ENCODE measurements at regions not wholly inside any gene's neighbourhood (a gene's known extent, or its start where the extent isn't known, plus 50 kb on each side); places are given as distances from the start of the nearest gene placed in this dataset.
"Not testable (repeated sequence)": the region's sequence is repeated elsewhere in the genome, so short reads cannot be mapped to it uniquely, and the experiment has no call there.

DNA sequence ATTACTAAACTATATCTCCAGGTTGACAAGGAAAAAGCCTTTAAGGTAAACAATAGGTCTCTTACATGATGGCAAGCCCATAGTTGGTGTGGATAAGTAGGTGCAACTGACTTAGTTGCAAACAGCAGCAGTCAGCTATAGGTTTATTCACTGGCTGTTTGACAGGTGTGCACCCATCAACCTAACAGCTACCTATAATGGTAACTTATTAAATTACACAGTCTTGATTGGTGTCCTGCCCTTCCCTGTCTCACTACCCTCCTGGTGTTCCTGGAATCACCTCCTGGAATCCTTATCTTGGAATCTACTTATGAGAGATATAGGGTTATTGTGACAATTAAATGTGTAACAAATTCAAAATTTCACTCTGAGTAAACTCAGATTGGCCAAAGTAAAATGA lies 467.8 kb upstream of the UBE2E2 start:
- DNase-seq (ENCODE audit: low spot score): no peak

DNA sequence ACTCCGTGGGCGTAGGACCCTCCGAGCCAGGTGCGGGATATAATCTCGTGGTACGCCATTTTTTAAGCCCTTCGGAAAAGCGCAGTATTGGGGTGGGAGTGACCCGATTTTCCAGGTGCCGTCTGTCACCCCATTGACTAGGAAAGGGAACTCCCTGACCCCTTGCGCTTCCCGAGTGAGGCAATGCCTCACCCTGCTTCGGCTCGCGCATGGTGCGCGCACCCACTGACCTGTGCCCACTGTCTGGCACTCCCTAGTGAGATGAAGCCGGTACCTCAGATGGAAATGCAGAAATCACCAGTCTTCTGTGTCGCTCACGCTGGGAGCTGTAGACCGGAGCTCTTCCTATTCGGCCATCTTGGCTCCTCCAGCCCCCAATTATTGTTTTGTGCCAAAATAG lies 459.7 kb upstream of the UBE2E2 start:
- not testable (repeated sequence) for DNase-seq (ENCODE audit: low spot score); H3K27ac ChIP-seq; H3K4me3 ChIP-seq

More for the DNA sequence above, 467.8 kb upstream of the UBE2E2 start:
- TF ChIP-seq, protein P1, sequence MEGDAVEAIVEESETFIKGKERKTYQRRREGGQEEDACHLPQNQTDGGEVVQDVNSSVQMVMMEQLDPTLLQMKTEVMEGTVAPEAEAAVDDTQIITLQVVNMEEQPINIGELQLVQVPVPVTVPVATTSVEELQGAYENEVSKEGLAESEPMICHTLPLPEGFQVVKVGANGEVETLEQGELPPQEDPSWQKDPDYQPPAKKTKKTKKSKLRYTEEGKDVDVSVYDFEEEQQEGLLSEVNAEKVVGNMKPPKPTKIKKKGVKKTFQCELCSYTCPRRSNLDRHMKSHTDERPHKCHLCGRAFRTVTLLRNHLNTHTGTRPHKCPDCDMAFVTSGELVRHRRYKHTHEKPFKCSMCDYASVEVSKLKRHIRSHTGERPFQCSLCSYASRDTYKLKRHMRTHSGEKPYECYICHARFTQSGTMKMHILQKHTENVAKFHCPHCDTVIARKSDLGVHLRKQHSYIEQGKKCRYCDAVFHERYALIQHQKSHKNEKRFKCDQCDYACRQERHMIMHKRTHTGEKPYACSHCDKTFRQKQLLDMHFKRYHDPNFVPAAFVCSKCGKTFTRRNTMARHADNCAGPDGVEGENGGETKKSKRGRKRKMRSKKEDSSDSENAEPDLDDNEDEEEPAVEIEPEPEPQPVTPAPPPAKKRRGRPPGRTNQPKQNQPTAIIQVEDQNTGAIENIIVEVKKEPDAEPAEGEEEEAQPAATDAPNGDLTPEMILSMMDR (IDR thresholded peaks at IDR 0.05): no peak
- H3K27ac ChIP-seq: no peak overlapping the region
- H3K4me3 ChIP-seq: no peak overlapping the region

DNA sequence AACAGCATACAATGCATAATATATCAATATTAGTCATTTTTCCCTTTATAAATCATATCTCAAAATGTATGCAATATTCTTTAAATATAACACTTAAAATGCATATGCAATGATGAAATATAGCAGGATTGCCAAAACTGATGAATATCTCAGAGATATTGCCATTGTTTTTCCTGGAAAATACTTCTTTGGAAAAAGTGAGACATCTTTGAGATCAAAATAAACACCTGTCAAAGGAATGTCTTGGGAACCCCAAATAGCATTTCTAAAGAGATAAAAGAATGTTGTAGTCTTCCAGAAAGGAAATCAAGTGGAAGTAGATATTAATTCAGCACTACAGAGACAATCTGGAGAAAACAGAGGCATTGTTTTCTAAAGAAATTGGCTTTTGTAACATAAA lies 457.8 kb upstream of the UBE2E2 start:
- Histone ChIP-seq H3K27ac (no peak overlapping the region), H3K4me3 (no peak overlapping the region)
- DNase-seq (ENCODE audit: low spot score): no peak
- TF ChIP-seq, protein P1 (IDR thresholded peaks at IDR 0.05): no peak

DNA sequence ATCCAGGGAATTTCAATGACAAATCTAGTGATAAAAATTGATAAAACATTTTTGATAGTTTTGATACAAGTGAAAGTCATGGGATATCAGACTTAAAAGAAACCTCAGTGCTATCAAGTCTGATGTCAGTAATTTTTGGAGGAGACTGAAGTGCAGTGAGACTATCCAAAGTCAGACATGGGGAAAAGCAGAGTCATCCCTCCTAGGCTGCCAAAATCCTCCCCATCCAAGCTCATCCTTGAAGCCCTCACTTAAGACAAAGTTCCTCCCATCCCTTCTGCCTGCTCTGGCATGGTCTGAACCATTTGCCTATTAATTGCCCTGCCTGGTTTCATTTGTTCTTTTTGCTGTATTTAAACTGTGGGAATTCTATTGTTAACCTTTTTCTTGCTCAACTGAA lies 456.9 kb upstream of the UBE2E2 start:
- Histone ChIP-seq H3K4me3 (no peak overlapping the region), H3K27ac (no peak overlapping the region)
- no peak for DNase-seq (ENCODE audit: low spot score)
- TF ChIP-seq, protein P1 (IDR thresholded peaks at IDR 0.05): no peak

DNA sequence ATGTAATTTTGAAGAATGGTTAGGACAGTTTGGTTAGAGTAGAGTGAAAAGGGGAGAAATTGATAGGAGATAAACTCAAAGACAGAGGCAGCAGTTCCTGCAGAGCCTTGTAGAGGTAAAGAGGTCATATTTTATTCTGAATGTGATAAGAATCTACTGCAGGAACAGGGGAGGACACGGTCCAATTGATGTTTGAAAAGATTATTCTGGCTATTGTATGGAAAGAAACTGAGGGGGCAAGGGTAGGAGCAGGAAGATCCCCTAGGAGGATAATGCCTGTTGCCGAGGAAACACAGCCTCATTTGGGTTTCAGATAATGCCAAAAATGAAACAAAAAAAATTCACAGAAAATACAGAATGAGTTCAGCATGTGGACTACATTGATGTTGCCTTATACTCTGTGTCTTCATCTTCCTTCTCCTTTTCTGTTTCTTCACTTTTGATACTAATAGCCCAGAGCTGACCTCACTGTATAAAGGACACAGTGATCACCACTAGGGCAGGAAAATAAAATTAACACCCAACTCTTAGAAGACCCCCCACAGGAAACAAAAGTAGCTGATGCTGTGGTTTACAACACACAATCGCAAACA lies 454.6 kb upstream of the UBE2E2 start:
- H3K27ac ChIP-seq: no peak overlapping the region
- no peak for DNase-seq (ENCODE audit: low spot score)
- no peak overlapping the region for H3K4me3 ChIP-seq
- TF ChIP-seq, protein P1 (IDR thresholded peaks at IDR 0.05): no peak

DNA sequence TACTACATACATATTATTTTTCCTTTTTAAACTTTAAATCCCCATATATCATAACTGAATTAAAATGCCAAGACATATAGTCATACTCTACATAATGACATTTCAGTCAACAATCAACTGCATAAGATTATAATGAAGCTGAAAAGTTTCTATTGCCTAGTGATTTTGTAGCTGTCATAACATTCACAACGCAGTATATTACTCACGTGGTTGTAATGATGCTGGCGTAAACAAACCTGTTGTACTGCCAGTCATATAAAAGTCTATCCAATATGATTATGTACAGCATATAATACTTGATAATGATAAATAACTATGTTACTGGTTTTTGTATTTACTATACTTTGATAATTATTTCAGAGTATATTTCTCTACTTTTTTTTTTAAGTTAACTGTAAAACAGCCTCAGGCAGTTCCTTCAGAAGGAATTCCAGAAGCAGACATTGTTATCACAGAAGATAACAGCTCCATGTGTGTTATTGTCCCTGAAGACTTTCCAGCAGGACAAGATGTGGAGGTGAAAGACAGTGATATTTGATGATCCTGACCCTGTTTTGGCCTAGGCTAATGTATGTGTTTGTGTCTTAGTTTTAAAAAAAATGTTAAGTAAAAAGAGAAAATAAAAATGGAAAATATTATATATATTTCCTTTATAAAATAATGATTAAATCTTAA lies 443.4 kb upstream of the UBE2E2 start:
- no peak for DNase-seq (ENCODE audit: low spot score)
- TF ChIP-seq, protein P1 (IDR thresholded peaks at IDR 0.05): no peak
- Histone ChIP-seq H3K4me3 (no peak overlapping the region), H3K27ac (no peak overlapping the region)

DNA sequence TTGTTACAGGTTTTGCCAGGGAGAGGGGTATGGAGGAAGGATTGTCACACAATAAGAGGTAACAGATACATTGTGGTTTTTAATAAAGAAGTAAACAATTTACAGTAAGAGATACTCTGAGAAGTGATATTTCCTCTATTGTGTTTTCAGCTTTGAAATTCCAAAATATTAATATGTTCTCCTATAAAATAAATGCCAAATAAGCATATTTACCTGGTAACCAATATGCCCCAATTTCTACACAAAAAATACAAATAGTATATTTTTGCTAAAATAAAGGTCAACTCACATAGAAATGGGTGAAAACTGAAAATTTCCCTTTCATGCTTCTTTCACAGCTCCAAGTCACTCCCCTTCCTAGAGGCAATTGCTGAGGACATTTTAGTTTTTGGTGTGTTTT lies 437.4 kb upstream of the UBE2E2 start:
- no peak for DNase-seq (ENCODE audit: low spot score)
- TF ChIP-seq, protein P1 (IDR thresholded peaks at IDR 0.05): no peak
- no peak overlapping the region for H3K4me3 ChIP-seq
- H3K27ac ChIP-seq: no peak overlapping the region
